ENCODE measurements at regions not wholly inside any gene's neighbourhood (a gene's known extent, or its start where the extent isn't known, plus 50 kb on each side); places are given as distances from the start of the nearest gene placed in this dataset.

- TF ChIP-seq EZH2 (IDR thresholded peaks at IDR 0.05; ENCODE audit: insufficient read depth, poor library complexity, severe bottlenecking) (no peak), EZH2phosphoT487 (IDR thresholded peaks at IDR 0.05; ENCODE audit: insufficient read depth, low read depth) (no peak)
These were observed 730.4 kb downstream of the METTL4 start for GRCh38 chr18:1840878-1841277.
